WTC11 (cell line): ENCODE measurements at regions not wholly inside any gene's neighbourhood (a gene's known extent, or its start where the extent isn't known, plus 50 kb on each side); places are given as distances from the start of the nearest gene placed in this dataset.

Experiments
- ATAC-seq: fragments of 200-7000 bp; cut with Tn5 transposase; 2 replicates; pipeline ENCODE4 v1.10.0; 2021; ENCODE audit warnings: mild to moderate bottlenecking, moderate library complexity
- CTCF ChIA-PET: fragments of 300-600 bp; sonication (Branson Sonifier 250); formaldehyde crosslinking; loops from one replicate; lab custom pipeline; 2021; ENCODE audit warnings: antibody characterized with exemption; lab: Charles Lee
- POLR2A ChIA-PET: fragments of 350-600 bp; sonication (Branson Sonifier 250); formaldehyde crosslinking; loops from one replicate; lab custom pipeline; 2021; ENCODE audit warnings: antibody characterized with exemption; lab: Charles Lee
- DNase-seq: peaks from one replicate; pipeline ENCODE4 v3.0.0; 2021; ENCODE audit warnings: low spot score
- H3K27ac Mint-ChIP-seq: 2 replicates; pipeline ENCODE4 v1.8.0; 2021; ENCODE audit warnings: mixed read lengths
- H3K27me3 Mint-ChIP-seq: 2 replicates; pipeline ENCODE4 v1.8.0; 2021; ENCODE audit warnings: low read depth, mild to moderate bottlenecking, moderate library complexity, mixed read lengths
- H3K36me3 Mint-ChIP-seq: 2 replicates; pipeline ENCODE4 v1.8.0; 2021; ENCODE audit warnings: mixed read lengths
- H3K4me1 Mint-ChIP-seq: 2 replicates; pipeline ENCODE4 v1.8.0; 2022; ENCODE audit warnings: mixed read lengths
- H3K4me3 Mint-ChIP-seq: 2 replicates; pipeline ENCODE4 v1.8.0; 2021; ENCODE audit warnings: mild to moderate bottlenecking, moderate library complexity, mixed read lengths
- H3K9me3 Mint-ChIP-seq: 2 replicates; pipeline ENCODE4 v1.8.0; 2021; ENCODE audit warnings: mixed read lengths
- EMX1 ChIP-seq: fragments of 250-450 bp; sonication (Bioruptor Pico); IDR thresholded peaks from 2 replicates; pipeline ENCODE4 v1.8.0; 2021; ENCODE audit warnings: mild to moderate bottlenecking
- FOXK1 ChIP-seq: sonication (generic); formaldehyde crosslinking; IDR thresholded peaks from 2 replicates; pipeline ENCODE4 v1.8.0; 2022; ENCODE audit warnings: mild to moderate bottlenecking, moderate library complexity, missing genetic modification reagents
- GABPB1 ChIP-seq: sonication (generic); formaldehyde crosslinking; IDR thresholded peaks from 2 replicates; pipeline ENCODE4 v1.8.1; 2023; ENCODE audit warnings: mild to moderate bottlenecking, missing genetic modification reagents
- GTF2I ChIP-seq: fragments of 250-450 bp; sonication (Bioruptor Pico); conservative IDR thresholded peaks from 2 replicates; pipeline ENCODE4 v1.4.0; 2021; ENCODE audit warnings: mild to moderate bottlenecking
- HMGA2 ChIP-seq: fragments of 250-450 bp; sonication (Bioruptor Pico); IDR thresholded peaks from 2 replicates; pipeline ENCODE4 v1.4.0; 2021; ENCODE audit warnings: mild to moderate bottlenecking, moderate library complexity
- KAT7 ChIP-seq: sonication (generic); formaldehyde crosslinking; IDR thresholded peaks from 2 replicates; pipeline ENCODE4 v1.8.1; 2023; ENCODE audit warnings: missing genetic modification reagents, mild to moderate bottlenecking, borderline replicate concordance
- PRRX2 ChIP-seq: fragments of 250-450 bp; sonication (Bioruptor Pico); IDR thresholded peaks from 2 replicates; pipeline ENCODE4 v1.8.0; 2021; ENCODE audit warnings: mild to moderate bottlenecking
- SMAD3 ChIP-seq: sonication (generic); formaldehyde crosslinking; IDR thresholded peaks from 2 replicates; pipeline ENCODE4 v1.8.0; 2022; ENCODE audit warnings: missing genetic modification reagents, mild to moderate bottlenecking, borderline replicate concordance
- TCF7 ChIP-seq: sonication (generic); formaldehyde crosslinking; IDR thresholded peaks from 2 replicates; pipeline ENCODE4 v1.8.0; 2022; ENCODE audit warnings: mild to moderate bottlenecking, low read depth, missing genetic modification reagents, moderate library complexity
- TEAD4 ChIP-seq: sonication (generic); formaldehyde crosslinking; IDR thresholded peaks from 2 replicates; pipeline ENCODE4 v1.8.0; 2022; ENCODE audit warnings: mild to moderate bottlenecking, missing genetic modification reagents
- ZNF121 ChIP-seq: sonication (generic); formaldehyde crosslinking; IDR thresholded peaks from 2 replicates; pipeline ENCODE4 v1.8.0; 2023; ENCODE audit warnings: missing genetic modification reagents
- ZNF219 ChIP-seq: sonication (generic); formaldehyde crosslinking; IDR thresholded peaks from 2 replicates; pipeline ENCODE4 v1.8.0; 2023; ENCODE audit warnings: missing genetic modification reagents, mild to moderate bottlenecking, borderline replicate concordance
- TF ChIP-seq, protein P1 (sequence below): sonication (generic); formaldehyde crosslinking; IDR thresholded peaks from 2 replicates; pipeline ENCODE4 v1.8.0; 2023; ENCODE audit warnings: missing genetic modification reagents, mild to moderate bottlenecking, borderline replicate concordance
- TF ChIP-seq, protein P2 (sequence below): fragments of 250-450 bp; sonication (Bioruptor Pico); IDR thresholded peaks from 2 replicates; pipeline ENCODE4 v1.9.0; 2021; ENCODE audit warnings: mild to moderate bottlenecking
- TF ChIP-seq, protein P3 (sequence below): sonication (generic); formaldehyde crosslinking; IDR thresholded peaks from 2 replicates; pipeline ENCODE4 v1.8.0; 2022; ENCODE audit warnings: mild to moderate bottlenecking, missing genetic modification reagents
- TF ChIP-seq, protein P4 (sequence below): sonication (generic); formaldehyde crosslinking; conservative IDR thresholded peaks from 2 replicates; pipeline ENCODE4 v1.8.1; 2023; ENCODE audit warnings: mild to moderate bottlenecking, low read depth, missing genetic modification reagents, moderate library complexity
- TF ChIP-seq, protein P5 (sequence below): sonication (generic); formaldehyde crosslinking; IDR thresholded peaks from 2 replicates; pipeline ENCODE4 v1.8.0; 2023; ENCODE audit warnings: mild to moderate bottlenecking, missing genetic modification reagents
- TF ChIP-seq, protein P6 (sequence below): sonication (generic); formaldehyde crosslinking; IDR thresholded peaks from 2 replicates; pipeline ENCODE4 v1.8.1; 2023; ENCODE audit warnings: mild to moderate bottlenecking, missing genetic modification reagents
- TF ChIP-seq, protein P7 (sequence below): sonication (generic); formaldehyde crosslinking; IDR thresholded peaks from 2 replicates; pipeline ENCODE4 v1.8.1; 2023; ENCODE audit warnings: mild to moderate bottlenecking, missing genetic modification reagents

DNA sequence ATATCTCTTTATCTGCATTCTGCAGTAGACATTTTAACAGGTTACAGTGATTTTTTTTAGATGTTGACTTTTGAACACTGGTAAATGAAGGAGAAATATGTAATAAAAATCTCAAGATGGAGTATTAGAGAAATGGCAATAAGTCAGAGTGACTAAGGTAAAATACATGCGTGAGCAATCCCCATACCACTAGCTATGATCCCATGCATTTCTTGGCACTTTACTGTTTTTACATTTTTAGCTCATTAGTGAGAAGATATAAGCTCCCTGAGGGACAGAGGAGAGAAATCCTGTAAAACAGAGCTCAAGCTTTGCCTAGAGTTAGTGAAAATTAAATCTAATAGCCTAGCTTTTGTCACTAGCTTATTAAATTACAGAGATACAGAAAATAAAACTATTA is 181.9 kb upstream of the TRPM3 start:
- no peak for DNase-seq
- H3K27ac Mint-ChIP-seq: no peak overlapping the region
- H3K27me3 Mint-ChIP-seq: no peaks in the 10 kb centered on the region
- no peak overlapping the region for H3K4me3 Mint-ChIP-seq
- no peaks in the 10 kb centered on the region for H3K9me3 Mint-ChIP-seq
- ATAC-seq: no peak
- H3K36me3 Mint-ChIP-seq: no peaks in the 10 kb centered on the region
- ChIA-PET CTCF (interaction anchor here (1.3 kb wide), 1 partner anchor 18 kb away, joined by 4 read pairs; no protein-coding TSS in a partner anchor), POLR2A (no interaction called here)
- TF ChIP-seq, protein P1, sequence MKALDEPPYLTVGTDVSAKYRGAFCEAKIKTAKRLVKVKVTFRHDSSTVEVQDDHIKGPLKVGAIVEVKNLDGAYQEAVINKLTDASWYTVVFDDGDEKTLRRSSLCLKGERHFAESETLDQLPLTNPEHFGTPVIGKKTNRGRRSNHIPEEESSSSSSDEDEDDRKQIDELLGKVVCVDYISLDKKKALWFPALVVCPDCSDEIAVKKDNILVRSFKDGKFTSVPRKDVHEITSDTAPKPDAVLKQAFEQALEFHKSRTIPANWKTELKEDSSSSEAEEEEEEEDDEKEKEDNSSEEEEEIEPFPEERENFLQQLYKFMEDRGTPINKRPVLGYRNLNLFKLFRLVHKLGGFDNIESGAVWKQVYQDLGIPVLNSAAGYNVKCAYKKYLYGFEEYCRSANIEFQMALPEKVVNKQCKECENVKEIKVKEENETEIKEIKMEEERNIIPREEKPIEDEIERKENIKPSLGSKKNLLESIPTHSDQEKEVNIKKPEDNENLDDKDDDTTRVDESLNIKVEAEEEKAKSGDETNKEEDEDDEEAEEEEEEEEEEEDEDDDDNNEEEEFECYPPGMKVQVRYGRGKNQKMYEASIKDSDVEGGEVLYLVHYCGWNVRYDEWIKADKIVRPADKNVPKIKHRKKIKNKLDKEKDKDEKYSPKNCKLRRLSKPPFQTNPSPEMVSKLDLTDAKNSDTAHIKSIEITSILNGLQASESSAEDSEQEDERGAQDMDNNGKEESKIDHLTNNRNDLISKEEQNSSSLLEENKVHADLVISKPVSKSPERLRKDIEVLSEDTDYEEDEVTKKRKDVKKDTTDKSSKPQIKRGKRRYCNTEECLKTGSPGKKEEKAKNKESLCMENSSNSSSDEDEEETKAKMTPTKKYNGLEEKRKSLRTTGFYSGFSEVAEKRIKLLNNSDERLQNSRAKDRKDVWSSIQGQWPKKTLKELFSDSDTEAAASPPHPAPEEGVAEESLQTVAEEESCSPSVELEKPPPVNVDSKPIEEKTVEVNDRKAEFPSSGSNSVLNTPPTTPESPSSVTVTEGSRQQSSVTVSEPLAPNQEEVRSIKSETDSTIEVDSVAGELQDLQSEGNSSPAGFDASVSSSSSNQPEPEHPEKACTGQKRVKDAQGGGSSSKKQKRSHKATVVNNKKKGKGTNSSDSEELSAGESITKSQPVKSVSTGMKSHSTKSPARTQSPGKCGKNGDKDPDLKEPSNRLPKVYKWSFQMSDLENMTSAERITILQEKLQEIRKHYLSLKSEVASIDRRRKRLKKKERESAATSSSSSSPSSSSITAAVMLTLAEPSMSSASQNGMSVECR (CRISPR knock-in tag): no peak
- TF ChIP-seq TCF7 (no peak), ZNF219 (CRISPR knock-in tag) (no peak), GTF2I (CRISPR knock-in tag) (no peak), HMGA2 (CRISPR knock-in tag) (no peak), KAT7 (no peak)
- TF ChIP-seq, protein P2, sequence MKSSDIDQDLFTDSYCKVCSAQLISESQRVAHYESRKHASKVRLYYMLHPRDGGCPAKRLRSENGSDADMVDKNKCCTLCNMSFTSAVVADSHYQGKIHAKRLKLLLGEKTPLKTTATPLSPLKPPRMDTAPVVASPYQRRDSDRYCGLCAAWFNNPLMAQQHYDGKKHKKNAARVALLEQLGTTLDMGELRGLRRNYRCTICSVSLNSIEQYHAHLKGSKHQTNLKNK (CRISPR knock-in tag): no peak
- TF ChIP-seq, protein P3, sequence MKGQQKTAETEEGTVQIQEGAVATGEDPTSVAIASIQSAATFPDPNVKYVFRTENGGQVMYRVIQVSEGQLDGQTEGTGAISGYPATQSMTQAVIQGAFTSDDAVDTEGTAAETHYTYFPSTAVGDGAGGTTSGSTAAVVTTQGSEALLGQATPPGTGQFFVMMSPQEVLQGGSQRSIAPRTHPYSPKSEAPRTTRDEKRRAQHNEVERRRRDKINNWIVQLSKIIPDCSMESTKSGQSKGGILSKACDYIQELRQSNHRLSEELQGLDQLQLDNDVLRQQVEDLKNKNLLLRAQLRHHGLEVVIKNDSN: no peak
- H3K4me1 Mint-ChIP-seq: peaks cover 11% of the 10 kb centered on the region

DNA sequence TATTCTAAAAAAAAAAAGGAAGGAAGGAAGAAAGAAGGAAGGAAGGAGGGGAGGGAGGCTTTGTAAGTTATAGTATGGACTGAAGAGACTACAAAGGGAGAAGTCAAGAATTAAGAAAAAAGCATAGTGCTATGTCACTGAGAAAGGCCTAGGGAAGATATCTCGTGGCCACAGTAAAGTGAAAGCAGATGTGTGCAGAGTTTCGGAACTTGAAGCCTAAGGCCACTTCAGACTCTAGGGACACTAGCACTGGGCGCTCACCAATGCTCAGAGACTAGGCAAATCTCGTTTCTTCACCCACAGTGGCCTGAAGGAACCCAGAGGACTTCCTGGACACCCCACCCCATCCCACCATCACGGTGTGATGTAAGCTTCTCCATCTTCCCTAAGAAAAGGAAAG is 181.4 kb upstream of the TRPM3 start:
- Mint-ChIP-seq H3K36me3 (no peaks in the 10 kb centered on the region), H3K27ac (no peak overlapping the region), H3K27me3 (no peaks in the 10 kb centered on the region), H3K9me3 (no peaks in the 10 kb centered on the region), H3K4me3 (no peak overlapping the region), H3K4me1 (peaks cover 11% of the 10 kb centered on the region)
- POLR2A ChIA-PET: no interaction called here
- DNase-seq (no peak), ATAC-seq (no peak)
- TF ChIP-seq PRRX2: no peak
- no peak for TF ChIP-seq GABPB1 (CRISPR knock-in tag)
- TF ChIP-seq, protein P4, sequence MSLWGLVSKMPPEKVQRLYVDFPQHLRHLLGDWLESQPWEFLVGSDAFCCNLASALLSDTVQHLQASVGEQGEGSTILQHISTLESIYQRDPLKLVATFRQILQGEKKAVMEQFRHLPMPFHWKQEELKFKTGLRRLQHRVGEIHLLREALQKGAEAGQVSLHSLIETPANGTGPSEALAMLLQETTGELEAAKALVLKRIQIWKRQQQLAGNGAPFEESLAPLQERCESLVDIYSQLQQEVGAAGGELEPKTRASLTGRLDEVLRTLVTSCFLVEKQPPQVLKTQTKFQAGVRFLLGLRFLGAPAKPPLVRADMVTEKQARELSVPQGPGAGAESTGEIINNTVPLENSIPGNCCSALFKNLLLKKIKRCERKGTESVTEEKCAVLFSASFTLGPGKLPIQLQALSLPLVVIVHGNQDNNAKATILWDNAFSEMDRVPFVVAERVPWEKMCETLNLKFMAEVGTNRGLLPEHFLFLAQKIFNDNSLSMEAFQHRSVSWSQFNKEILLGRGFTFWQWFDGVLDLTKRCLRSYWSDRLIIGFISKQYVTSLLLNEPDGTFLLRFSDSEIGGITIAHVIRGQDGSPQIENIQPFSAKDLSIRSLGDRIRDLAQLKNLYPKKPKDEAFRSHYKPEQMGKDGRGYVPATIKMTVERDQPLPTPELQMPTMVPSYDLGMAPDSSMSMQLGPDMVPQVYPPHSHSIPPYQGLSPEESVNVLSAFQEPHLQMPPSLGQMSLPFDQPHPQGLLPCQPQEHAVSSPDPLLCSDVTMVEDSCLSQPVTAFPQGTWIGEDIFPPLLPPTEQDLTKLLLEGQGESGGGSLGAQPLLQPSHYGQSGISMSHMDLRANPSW (CRISPR knock-in tag): no peak
- no peak for TF ChIP-seq SMAD3
- no peak for TF ChIP-seq TEAD4 (CRISPR knock-in tag)
- TF ChIP-seq, protein P5, sequence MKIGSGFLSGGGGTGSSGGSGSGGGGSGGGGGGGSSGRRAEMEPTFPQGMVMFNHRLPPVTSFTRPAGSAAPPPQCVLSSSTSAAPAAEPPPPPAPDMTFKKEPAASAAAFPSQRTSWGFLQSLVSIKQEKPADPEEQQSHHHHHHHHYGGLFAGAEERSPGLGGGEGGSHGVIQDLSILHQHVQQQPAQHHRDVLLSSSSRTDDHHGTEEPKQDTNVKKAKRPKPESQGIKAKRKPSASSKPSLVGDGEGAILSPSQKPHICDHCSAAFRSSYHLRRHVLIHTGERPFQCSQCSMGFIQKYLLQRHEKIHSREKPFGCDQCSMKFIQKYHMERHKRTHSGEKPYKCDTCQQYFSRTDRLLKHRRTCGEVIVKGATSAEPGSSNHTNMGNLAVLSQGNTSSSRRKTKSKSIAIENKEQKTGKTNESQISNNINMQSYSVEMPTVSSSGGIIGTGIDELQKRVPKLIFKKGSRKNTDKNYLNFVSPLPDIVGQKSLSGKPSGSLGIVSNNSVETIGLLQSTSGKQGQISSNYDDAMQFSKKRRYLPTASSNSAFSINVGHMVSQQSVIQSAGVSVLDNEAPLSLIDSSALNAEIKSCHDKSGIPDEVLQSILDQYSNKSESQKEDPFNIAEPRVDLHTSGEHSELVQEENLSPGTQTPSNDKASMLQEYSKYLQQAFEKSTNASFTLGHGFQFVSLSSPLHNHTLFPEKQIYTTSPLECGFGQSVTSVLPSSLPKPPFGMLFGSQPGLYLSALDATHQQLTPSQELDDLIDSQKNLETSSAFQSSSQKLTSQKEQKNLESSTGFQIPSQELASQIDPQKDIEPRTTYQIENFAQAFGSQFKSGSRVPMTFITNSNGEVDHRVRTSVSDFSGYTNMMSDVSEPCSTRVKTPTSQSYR (CRISPR knock-in tag): no peak
- TF ChIP-seq GTF2I (CRISPR knock-in tag): no peak
- no peak for TF ChIP-seq ZNF121 (CRISPR knock-in tag)
- TF ChIP-seq FOXK1 (CRISPR knock-in tag): no peak
- TF ChIP-seq, protein P6, sequence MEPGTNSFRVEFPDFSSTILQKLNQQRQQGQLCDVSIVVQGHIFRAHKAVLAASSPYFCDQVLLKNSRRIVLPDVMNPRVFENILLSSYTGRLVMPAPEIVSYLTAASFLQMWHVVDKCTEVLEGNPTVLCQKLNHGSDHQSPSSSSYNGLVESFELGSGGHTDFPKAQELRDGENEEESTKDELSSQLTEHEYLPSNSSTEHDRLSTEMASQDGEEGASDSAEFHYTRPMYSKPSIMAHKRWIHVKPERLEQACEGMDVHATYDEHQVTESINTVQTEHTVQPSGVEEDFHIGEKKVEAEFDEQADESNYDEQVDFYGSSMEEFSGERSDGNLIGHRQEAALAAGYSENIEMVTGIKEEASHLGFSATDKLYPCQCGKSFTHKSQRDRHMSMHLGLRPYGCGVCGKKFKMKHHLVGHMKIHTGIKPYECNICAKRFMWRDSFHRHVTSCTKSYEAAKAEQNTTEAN (CRISPR knock-in tag): no peak
- TF ChIP-seq, protein P7, sequence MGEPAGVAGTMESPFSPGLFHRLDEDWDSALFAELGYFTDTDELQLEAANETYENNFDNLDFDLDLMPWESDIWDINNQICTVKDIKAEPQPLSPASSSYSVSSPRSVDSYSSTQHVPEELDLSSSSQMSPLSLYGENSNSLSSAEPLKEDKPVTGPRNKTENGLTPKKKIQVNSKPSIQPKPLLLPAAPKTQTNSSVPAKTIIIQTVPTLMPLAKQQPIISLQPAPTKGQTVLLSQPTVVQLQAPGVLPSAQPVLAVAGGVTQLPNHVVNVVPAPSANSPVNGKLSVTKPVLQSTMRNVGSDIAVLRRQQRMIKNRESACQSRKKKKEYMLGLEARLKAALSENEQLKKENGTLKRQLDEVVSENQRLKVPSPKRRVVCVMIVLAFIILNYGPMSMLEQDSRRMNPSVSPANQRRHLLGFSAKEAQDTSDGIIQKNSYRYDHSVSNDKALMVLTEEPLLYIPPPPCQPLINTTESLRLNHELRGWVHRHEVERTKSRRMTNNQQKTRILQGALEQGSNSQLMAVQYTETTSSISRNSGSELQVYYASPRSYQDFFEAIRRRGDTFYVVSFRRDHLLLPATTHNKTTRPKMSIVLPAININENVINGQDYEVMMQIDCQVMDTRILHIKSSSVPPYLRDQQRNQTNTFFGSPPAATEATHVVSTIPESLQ: no peak
- no peak for TF ChIP-seq EMX1 (CRISPR knock-in tag)
- CTCF ChIA-PET: interaction anchor here (1.3 kb wide), 1 partner anchor 17 kb away, joined by 4 read pairs; no protein-coding TSS in a partner anchor
